ENCODE measurements at regions not wholly inside any gene's neighbourhood (a gene's known extent, or its start where the extent isn't known, plus 50 kb on each side); places are given as distances from the start of the nearest gene placed in this dataset.

- no peak overlapping the region for H3K27ac ChIP-seq
- 72 to 78% (median 74%) methylated on average over 3 of the region's 3 CpGs for WGBS, 3 donors
- no peaks in the 10 kb centered on the region for H3K4me1 ChIP-seq
- H3K27me3 ChIP-seq (ENCODE audit: insufficient read depth in 3 of 3, low read length in 2 of 3): no peaks in the 10 kb centered on the region
- H3K9me3 ChIP-seq: no peaks in the 10 kb centered on the region
- TF ChIP-seq CTCF (IDR thresholded peaks at IDR 0.05): no peak
- intact Hi-C loops (cut with DNase I): no loop called here
- DNase-seq: no peak
- no peaks in the 10 kb centered on the region for H3K36me3 ChIP-seq (ENCODE audit: insufficient read depth in 1 of 2, low read depth in 1 of 2)
- H3K4me3 ChIP-seq: no peak overlapping the region
- no peak for ATAC-seq
Measured at GRCh38 chr21:23664193-23664694, 1943.0 kb downstream of the MRPL39 start.

- Histone ChIP-seq H3K36me3 (ENCODE audit: insufficient read depth in 1 of 2, low read depth in 1 of 2) (no peaks in the 10 kb centered on the region), H3K4me1 (no peaks in the 10 kb centered on the region), H3K27me3 (ENCODE audit: insufficient read depth in 3 of 3, low read length in 2 of 3) (no peaks in the 10 kb centered on the region), H3K4me3 (no peak overlapping the region), H3K27ac (no peak overlapping the region), H3K9me3 (no peaks in the 10 kb centered on the region)
- no peak for DNase-seq
- TF ChIP-seq CTCF (IDR thresholded peaks at IDR 0.05): no peak
- intact Hi-C loops (cut with DNase I): no loop called here
- WGBS, 3 donors: 88 to 95% (median 93%) methylated on average over 3 of the region's 3 CpGs
- ATAC-seq: no peak
Measured at GRCh38 chr21:23660560-23660959, 1946.7 kb downstream of the MRPL39 start.

GRCh38 chr21:23644768-23645167 is 1962.5 kb downstream of the MRPL39 start:
- no peak for DNase-seq
- H3K4me1 ChIP-seq: no peaks in the 10 kb centered on the region
- H3K27ac ChIP-seq: no peak overlapping the region
- no peak for ATAC-seq
- intact Hi-C loops (cut with DNase I): no loop called here
- no peak for TF ChIP-seq CTCF (IDR thresholded peaks at IDR 0.05)
- H3K27me3 ChIP-seq (ENCODE audit: insufficient read depth in 3 of 3, low read length in 2 of 3): no peaks in the 10 kb centered on the region
- H3K36me3 ChIP-seq (ENCODE audit: insufficient read depth in 1 of 2, low read depth in 1 of 2): no peaks in the 10 kb centered on the region
- no peaks in the 10 kb centered on the region for H3K9me3 ChIP-seq
- H3K4me3 ChIP-seq: no peak overlapping the region
- WGBS, 3 donors: 78 to 90% (median 80%) methylated on average over 2 of the region's 2 CpGs

- Histone ChIP-seq H3K27me3 (ENCODE audit: insufficient read depth in 3 of 3, low read length in 2 of 3) (no peaks in the 10 kb centered on the region), H3K4me3 (no peak overlapping the region), H3K4me1 (no peaks in the 10 kb centered on the region), H3K27ac (no peak overlapping the region), H3K9me3 (no peaks in the 10 kb centered on the region), H3K36me3 (ENCODE audit: insufficient read depth in 1 of 2, low read depth in 1 of 2) (no peaks in the 10 kb centered on the region)
- DNase-seq: no peak
- intact Hi-C loops (cut with DNase I): no loop called here
- WGBS, 3 donors: 67 to 82% (median 79%) methylated on average over 2 of the region's 2 CpGs
- no peak for ATAC-seq
- TF ChIP-seq CTCF (IDR thresholded peaks at IDR 0.05): no peak
Measured at GRCh38 chr21:23639721-23640120, 1967.6 kb downstream of the MRPL39 start.

- Histone ChIP-seq H3K27me3 (ENCODE audit: insufficient read depth in 3 of 3, low read length in 2 of 3) (no peaks in the 10 kb centered on the region), H3K4me3 (no peak overlapping the region), H3K27ac (no peak overlapping the region), H3K36me3 (ENCODE audit: insufficient read depth in 1 of 2, low read depth in 1 of 2) (no peaks in the 10 kb centered on the region), H3K4me1 (no peaks in the 10 kb centered on the region), H3K9me3 (no peaks in the 10 kb centered on the region)
- 42 to 67% (median 45%) methylated on average over 1 of the region's 1 CpG for WGBS, 3 donors
- no peak for TF ChIP-seq CTCF (IDR thresholded peaks at IDR 0.05)
- intact Hi-C loops (cut with DNase I): no loop called here
- DNase-seq: no peak
- ATAC-seq: no peak
Measured at GRCh38 chr21:23638131-23638695, 1969.1 kb downstream of the MRPL39 start.

All from psoas muscle (tissue), 7 donors.